Nephron progenitor cell (in vitro differentiated cells): ENCODE measurements at regions not wholly inside any gene's neighbourhood (a gene's known extent, or its start where the extent isn't known, plus 50 kb on each side); places are given as distances from the start of the nearest gene placed in this dataset.

Experiments used
- DNase-seq: peaks from one replicate; pipeline ENCODE4 v3.0.0; 2021
- H3K27ac Mint-ChIP-seq: 2 replicates; pipeline ENCODE4 v1.8.0; 2021; ENCODE audit warnings: mild to moderate bottlenecking, moderate library complexity, mixed read lengths
- H3K27me3 Mint-ChIP-seq: 2 replicates; pipeline ENCODE4 v1.8.0; 2021; ENCODE audit warnings: mild to moderate bottlenecking, low read depth, mixed read lengths; ENCODE audit not compliant: poor library complexity
- H3K36me3 Mint-ChIP-seq: 2 replicates; pipeline ENCODE4 v1.8.0; 2021; ENCODE audit warnings: low read depth, mixed read lengths
- H3K4me1 Mint-ChIP-seq: 2 replicates; pipeline ENCODE4 v1.8.0; 2021; ENCODE audit warnings: mixed read lengths
- H3K4me3 Mint-ChIP-seq: 2 replicates; pipeline ENCODE4 v1.8.0; 2021; ENCODE audit warnings: mild to moderate bottlenecking, moderate library complexity, mixed read lengths
- H3K9me3 Mint-ChIP-seq: 2 replicates; pipeline ENCODE4 v1.8.0; 2021; ENCODE audit warnings: mild to moderate bottlenecking, moderate library complexity, mixed read lengths
- TF ChIP-seq, protein P1 (sequence below): fragments of 200-600 bp; sonication (generic); IDR thresholded peaks from 2 replicates; pipeline ENCODE4 v1.5.0; 2021; ENCODE audit warnings: antibody characterized with exemption

DNA sequence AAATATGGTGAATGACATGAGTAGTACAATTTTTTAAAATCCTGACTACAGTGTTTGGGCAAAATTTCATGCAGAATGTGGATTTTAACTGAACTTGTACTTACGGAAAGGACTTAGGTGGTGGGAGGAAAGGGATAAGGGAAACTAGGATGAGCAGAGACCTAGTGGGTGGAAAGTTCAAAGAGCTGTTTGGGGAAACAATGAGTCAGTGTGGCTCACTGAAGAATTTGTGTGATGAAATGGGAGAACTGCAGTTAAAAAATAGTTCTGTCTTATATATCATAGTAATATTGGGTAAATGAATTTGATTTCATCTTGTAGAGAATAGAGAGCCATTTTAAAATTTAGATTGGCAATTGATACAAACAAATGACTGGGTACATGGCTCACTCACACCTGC, 220.1 kb upstream of the CTAGE1 start:
- TF ChIP-seq, protein P1, sequence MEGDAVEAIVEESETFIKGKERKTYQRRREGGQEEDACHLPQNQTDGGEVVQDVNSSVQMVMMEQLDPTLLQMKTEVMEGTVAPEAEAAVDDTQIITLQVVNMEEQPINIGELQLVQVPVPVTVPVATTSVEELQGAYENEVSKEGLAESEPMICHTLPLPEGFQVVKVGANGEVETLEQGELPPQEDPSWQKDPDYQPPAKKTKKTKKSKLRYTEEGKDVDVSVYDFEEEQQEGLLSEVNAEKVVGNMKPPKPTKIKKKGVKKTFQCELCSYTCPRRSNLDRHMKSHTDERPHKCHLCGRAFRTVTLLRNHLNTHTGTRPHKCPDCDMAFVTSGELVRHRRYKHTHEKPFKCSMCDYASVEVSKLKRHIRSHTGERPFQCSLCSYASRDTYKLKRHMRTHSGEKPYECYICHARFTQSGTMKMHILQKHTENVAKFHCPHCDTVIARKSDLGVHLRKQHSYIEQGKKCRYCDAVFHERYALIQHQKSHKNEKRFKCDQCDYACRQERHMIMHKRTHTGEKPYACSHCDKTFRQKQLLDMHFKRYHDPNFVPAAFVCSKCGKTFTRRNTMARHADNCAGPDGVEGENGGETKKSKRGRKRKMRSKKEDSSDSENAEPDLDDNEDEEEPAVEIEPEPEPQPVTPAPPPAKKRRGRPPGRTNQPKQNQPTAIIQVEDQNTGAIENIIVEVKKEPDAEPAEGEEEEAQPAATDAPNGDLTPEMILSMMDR, result no peak
- Mint-ChIP-seq H3K9me3 (peaks cover 13% of the 10 kb centered on the region), H3K4me3 (no peak overlapping the region), H3K27me3 (peaks cover 4% of the 10 kb centered on the region), H3K27ac (no peak overlapping the region), H3K4me1 (no peaks in the 10 kb centered on the region), H3K36me3 (no peaks in the 10 kb centered on the region)
- DNase-seq, result no peak

DNA sequence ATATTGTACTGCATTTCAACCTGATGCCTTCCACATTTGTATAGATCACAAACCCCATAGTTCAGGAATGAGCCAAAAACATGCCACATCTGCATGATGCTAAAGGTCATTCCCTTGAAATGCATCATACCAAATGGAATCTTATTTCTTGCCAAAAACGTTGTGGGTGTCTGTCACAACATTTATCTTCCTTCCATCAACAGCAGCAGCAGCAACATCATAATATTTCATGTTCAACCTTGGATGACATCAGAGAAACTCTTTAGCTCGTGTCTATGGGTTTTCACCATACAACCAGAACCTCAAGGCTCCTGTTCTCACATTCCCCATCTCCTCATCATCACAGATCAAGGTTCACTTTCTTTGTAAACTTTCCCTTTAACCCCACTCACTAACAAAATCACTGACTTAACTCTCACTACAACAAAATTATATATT, 221.3 kb upstream of the CTAGE1 start:
- no peaks in the 10 kb centered on the region for H3K4me1 Mint-ChIP-seq
- H3K36me3 Mint-ChIP-seq, result no peaks in the 10 kb centered on the region
- peaks cover 4% of the 10 kb centered on the region for H3K27me3 Mint-ChIP-seq
- H3K9me3 Mint-ChIP-seq, result peaks cover 13% of the 10 kb centered on the region
- TF ChIP-seq, protein P1, result no peak
- DNase-seq, result no peak
- H3K27ac Mint-ChIP-seq, result no peak overlapping the region
- no peak overlapping the region for H3K4me3 Mint-ChIP-seq

DNA sequence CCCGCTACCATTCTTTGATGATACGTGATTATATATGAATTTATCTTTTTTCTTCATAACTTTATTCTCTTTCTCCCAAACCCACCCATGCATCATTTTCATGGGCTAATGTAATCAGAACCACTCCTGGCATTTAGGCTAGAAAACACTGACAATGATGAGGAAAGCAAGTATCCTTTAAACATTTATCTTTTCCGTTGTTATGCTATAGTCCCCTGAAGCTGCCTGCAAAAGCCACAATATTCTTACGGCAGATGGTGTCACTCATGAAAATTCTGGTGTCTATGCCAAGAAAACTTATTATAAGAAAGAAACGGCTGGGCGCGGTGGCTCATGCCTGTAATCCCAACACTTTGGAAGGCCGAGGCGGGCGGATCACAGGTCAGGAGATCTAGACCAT, 221.8 kb upstream of the CTAGE1 start:
- H3K27ac Mint-ChIP-seq, result no peak overlapping the region
- no peak for DNase-seq
- H3K4me3 Mint-ChIP-seq, result no peak overlapping the region
- H3K36me3 Mint-ChIP-seq, result no peaks in the 10 kb centered on the region
- TF ChIP-seq, protein P1, result no peak
- H3K9me3 Mint-ChIP-seq, result peaks cover 13% of the 10 kb centered on the region
- H3K27me3 Mint-ChIP-seq, result peaks cover 4% of the 10 kb centered on the region
- no peaks in the 10 kb centered on the region for H3K4me1 Mint-ChIP-seq

DNA sequence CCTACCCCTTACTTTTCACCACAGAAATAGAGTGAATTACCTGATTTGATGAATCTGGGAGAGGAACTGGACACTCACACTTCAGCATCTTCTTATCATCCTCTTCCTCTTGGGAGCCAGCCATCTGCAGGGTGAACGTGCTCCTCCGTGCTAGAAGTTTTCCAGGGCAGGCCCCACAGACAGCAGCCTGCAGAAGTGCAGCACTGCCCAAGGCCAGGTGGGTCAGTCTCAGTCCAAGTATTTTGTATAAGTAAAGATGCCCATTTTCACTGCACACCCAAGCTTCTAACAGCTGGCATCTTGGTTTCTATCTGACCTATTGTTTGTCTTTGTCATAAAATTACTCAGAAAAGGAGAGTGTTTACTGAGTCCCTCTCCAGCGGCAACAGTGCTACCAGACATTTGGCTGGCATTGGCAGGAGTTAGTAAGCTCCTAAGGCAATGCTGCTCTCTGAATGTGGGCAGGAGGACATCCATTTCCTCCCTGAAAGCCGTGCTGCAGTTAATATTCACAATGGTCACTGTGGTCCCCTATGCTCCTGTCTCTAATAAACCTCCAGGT, 222.6 kb upstream of the CTAGE1 start:
- no peak overlapping the region for H3K27ac Mint-ChIP-seq
- peaks cover 7% of the 10 kb centered on the region for H3K27me3 Mint-ChIP-seq
- DNase-seq, result no peak
- no peak overlapping the region for H3K4me3 Mint-ChIP-seq
- no peaks in the 10 kb centered on the region for H3K4me1 Mint-ChIP-seq
- no peaks in the 10 kb centered on the region for H3K36me3 Mint-ChIP-seq
- peaks cover 13% of the 10 kb centered on the region for H3K9me3 Mint-ChIP-seq
- TF ChIP-seq, protein P1, result no peak

DNA sequence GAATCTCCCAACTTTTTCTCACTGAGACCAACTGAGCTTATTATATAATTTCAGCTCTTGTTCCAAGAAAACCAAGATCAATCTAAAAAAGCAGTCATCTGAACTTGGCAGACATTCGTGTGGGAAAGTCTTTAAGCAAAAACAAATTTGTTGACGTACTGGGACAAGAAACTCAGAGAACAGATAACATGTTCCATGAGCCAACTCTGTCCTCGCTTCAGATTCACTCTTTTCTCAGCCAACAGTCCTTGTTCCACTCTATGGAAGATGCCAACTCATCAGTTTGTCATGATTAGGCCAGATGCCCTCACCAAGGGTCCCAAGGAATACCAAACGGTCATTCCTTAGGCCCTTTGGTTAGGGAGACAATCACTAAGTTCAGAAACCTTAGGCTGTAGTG, 224.2 kb upstream of the CTAGE1 start:
- DNase-seq, result no peak
- no peak overlapping the region for H3K4me3 Mint-ChIP-seq
- TF ChIP-seq, protein P1, result no peak
- peaks cover 6% of the 10 kb centered on the region for H3K9me3 Mint-ChIP-seq
- H3K27ac Mint-ChIP-seq, result no peak overlapping the region
- H3K4me1 Mint-ChIP-seq, result no peaks in the 10 kb centered on the region
- peaks cover 7% of the 10 kb centered on the region for H3K27me3 Mint-ChIP-seq
- H3K36me3 Mint-ChIP-seq, result no peaks in the 10 kb centered on the region

DNA sequence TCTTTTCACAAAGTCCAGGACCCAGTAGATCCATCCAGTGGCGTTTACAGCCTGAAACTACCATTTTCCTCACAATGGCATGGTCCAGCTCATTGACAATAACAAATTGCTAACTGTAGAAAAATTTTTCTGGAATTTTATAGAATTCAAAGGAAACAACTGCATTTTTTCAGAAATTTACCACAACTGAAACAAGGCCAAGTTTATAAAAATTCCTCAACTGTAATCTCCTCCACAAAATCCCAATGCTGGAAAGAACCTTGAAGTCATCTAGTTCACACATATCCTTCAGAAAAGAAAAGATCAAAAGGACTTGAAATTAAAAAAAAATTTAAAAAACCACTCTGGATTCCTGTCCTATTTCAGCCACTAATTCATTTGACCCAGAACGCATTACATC, 226.0 kb upstream of the CTAGE1 start:
- no peak for DNase-seq
- no peak overlapping the region for H3K27ac Mint-ChIP-seq
- H3K4me3 Mint-ChIP-seq, result no peak overlapping the region
- H3K36me3 Mint-ChIP-seq, result no peaks in the 10 kb centered on the region
- TF ChIP-seq, protein P1, result no peak
- no peaks in the 10 kb centered on the region for H3K9me3 Mint-ChIP-seq
- peaks cover 7% of the 10 kb centered on the region for H3K27me3 Mint-ChIP-seq
- no peaks in the 10 kb centered on the region for H3K4me1 Mint-ChIP-seq
